ENCODE measurements at regions not wholly inside any gene's neighbourhood (a gene's known extent, or its start where the extent isn't known, plus 50 kb on each side); places are given as distances from the start of the nearest gene placed in this dataset.

DNA sequence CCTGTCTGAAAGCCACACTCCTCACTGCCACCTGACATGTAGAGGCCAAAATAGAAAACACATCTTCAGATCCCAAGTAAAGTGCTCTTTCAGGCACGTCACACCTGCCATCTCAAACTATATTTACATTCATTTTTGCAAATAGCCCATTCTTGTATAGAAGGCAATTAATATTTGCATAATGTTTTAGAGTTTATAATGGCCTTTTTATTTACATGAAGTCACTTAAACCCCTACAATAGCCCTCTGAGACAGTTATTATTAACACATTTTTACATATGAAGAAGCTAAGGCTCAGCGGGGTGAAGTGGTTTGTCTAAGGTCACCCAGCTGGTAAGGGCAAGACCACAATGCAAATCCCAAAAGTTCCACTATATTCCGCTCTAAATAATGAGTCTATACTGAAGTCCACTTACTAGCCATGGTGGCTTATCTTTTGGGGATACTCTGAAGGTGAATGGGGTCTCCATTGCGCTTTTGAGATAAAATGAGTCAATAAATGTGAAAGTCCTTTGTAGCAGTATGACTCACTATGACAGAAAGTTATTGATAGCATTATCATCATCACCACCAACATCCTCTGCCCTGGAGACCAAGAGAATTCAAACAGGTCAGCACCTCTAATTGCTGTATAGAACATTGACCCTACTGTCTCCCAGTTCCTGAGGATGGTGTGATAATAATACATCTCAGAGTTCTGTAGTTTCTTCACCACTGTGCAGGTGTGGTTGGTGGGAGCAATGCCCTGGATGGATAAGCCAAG, 155.9 kb upstream of the BCL6 start:
- no peaks in the 10 kb centered on the region; the same call in 1 of the 2 replicates for H3K36me3 ChIP-seq (ENCODE audit: insufficient read depth, low read length)
- intact Hi-C loops (cut with micrococcal nuclease; ENCODE audit: unreplicated experiment): loop anchor here (1.0 to 5.0 kb wide), 4 partner anchors 68 to 904 kb away; no protein-coding TSS in a partner anchor
- CTCF ChIA-PET (ENCODE audit: unreplicated experiment): interaction anchor here (1.0 to 3.9 kb wide), 6 partner anchors 12 to 161 kb away, joined by 3 to 13 read pairs (median 4); no protein-coding TSS in a partner anchor

DNA sequence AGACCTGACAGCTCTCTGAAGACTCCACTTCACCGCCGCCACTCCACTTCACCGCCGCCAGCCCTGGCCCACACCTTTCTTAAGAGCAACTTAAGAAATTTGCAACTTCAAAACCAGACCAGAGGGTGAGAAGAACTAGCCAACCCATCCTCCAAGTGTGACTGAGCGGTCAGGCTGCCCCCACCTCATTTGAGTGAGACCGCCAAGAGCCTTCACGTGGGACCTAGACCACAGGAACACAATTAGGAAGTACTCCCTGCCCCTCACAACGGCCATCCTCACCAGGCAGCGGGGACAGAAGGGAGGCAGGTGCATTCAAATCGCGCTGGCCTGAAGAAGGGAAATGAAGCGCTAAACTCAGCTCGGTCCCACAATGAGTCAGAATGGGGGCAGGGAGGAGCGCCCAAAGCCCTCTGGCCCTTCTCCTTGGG, 156.8 kb upstream of the BCL6 start:
- no TSS peak for BruUV-seq (replicated peaks)
- no peaks in the 10 kb centered on the region for H4K20me1 ChIP-seq (ENCODE audit: insufficient read depth, low read length)
- no peaks in the 10 kb centered on the region for H3K9me3 ChIP-seq (ENCODE audit: low read length)
- intact Hi-C loops (cut with micrococcal nuclease; ENCODE audit: unreplicated experiment): loop anchor here (1.0 to 5.0 kb wide), 7 partner anchors 17 to 905 kb away; no protein-coding TSS in a partner anchor
- H3K4me2 ChIP-seq (ENCODE audit: low read length): peak overlapping the region; percentile 90
- no peaks in the 10 kb centered on the region; the same call in 1 of the 2 replicates for H3K36me3 ChIP-seq (ENCODE audit: insufficient read depth, low read length)
- DNase-seq (ENCODE audit: low spot score): peak; percentile 96
- TF ChIP-seq, protein P1, sequence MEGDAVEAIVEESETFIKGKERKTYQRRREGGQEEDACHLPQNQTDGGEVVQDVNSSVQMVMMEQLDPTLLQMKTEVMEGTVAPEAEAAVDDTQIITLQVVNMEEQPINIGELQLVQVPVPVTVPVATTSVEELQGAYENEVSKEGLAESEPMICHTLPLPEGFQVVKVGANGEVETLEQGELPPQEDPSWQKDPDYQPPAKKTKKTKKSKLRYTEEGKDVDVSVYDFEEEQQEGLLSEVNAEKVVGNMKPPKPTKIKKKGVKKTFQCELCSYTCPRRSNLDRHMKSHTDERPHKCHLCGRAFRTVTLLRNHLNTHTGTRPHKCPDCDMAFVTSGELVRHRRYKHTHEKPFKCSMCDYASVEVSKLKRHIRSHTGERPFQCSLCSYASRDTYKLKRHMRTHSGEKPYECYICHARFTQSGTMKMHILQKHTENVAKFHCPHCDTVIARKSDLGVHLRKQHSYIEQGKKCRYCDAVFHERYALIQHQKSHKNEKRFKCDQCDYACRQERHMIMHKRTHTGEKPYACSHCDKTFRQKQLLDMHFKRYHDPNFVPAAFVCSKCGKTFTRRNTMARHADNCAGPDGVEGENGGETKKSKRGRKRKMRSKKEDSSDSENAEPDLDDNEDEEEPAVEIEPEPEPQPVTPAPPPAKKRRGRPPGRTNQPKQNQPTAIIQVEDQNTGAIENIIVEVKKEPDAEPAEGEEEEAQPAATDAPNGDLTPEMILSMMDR (conservative IDR thresholded peaks at IDR 0.05; ENCODE audit: low read length): no peak
- no peak for TF ChIP-seq EZH2phosphoT487 (IDR thresholded peaks at IDR 0.05; ENCODE audit: borderline replicate concordance, low read depth, low read length)
- H3K4me3 ChIP-seq (ENCODE audit: low read depth, low read length, poor library complexity, severe bottlenecking): peak overlapping the region; percentile 59
- peaks cover 6% of the 10 kb centered on the region; the same call in 1 of the 2 replicates for H3K79me2 ChIP-seq (ENCODE audit: insufficient read depth, low read depth, low read length)
- no peaks in the 10 kb centered on the region for H3K9me2 ChIP-seq (ENCODE audit: insufficient read depth, low read length)
- no peak overlapping the region for H2AFZ ChIP-seq (ENCODE audit: low read length)
- POLR2A ChIA-PET: interaction anchor here (0.8 to 11.7 kb wide), 22 partner anchors 11 to 346 kb away, joined by 3 to 476 read pairs (median 5); partner anchors contain the start of gene BCL6
- peak overlapping the region; percentile 100 for H3K27ac ChIP-seq (ENCODE audit: low read depth, low read length, poor library complexity, severe bottlenecking)
- CTCF ChIA-PET (ENCODE audit: unreplicated experiment): interaction anchor here (0.6 to 2.6 kb wide), 11 partner anchors 11 to 162 kb away, joined by 3 to 10 read pairs (median 4); no protein-coding TSS in a partner anchor
- peaks cover 98% of the 10 kb centered on the region for H3K4me1 ChIP-seq (ENCODE audit: insufficient read depth, low read length, poor library complexity, severe bottlenecking)

More for the DNA sequence above, 155.9 kb upstream of the BCL6 start:
- DNase-seq (ENCODE audit: low spot score): peak; percentile 95
- TF ChIP-seq EZH2phosphoT487 (IDR thresholded peaks at IDR 0.05; ENCODE audit: borderline replicate concordance, low read depth, low read length): no peak
- TF ChIP-seq, protein P1 (conservative IDR thresholded peaks at IDR 0.05; ENCODE audit: low read length): 0 out of 2 replicates have a peak, but pooled peaks have one; percentile 13
- peaks cover 98% of the 10 kb centered on the region for H3K4me1 ChIP-seq (ENCODE audit: insufficient read depth, low read length, poor library complexity, severe bottlenecking)
- peak overlapping the region; percentile 59 for H3K4me3 ChIP-seq (ENCODE audit: low read depth, low read length, poor library complexity, severe bottlenecking)
- POLR2A ChIA-PET: interaction anchor here (0.7 to 11.7 kb wide), 15 partner anchors 11 to 495 kb away, joined by 3 to 476 read pairs (median 16); partner anchors contain the start of gene BCL6
- no peaks in the 10 kb centered on the region for H4K20me1 ChIP-seq (ENCODE audit: insufficient read depth, low read length)
- H3K79me2 ChIP-seq (ENCODE audit: insufficient read depth, low read depth, low read length): peaks cover 6% of the 10 kb centered on the region; the same call in 1 of the 2 replicates
- TSS peak; percentile 94 for BruUV-seq (replicated peaks)
- no peak overlapping the region for H2AFZ ChIP-seq (ENCODE audit: low read length)
- peak overlapping the region; percentile 90 for H3K4me2 ChIP-seq (ENCODE audit: low read length)
- no peaks in the 10 kb centered on the region for H3K9me3 ChIP-seq (ENCODE audit: low read length)
- H3K9me2 ChIP-seq (ENCODE audit: insufficient read depth, low read length): no peaks in the 10 kb centered on the region
- H3K27ac ChIP-seq (ENCODE audit: low read depth, low read length, poor library complexity, severe bottlenecking): peak overlapping the region; percentile 100
